GM12878 (cell line): ENCODE measurements at regions not wholly inside any gene's neighbourhood (a gene's known extent, or its start where the extent isn't known, plus 50 kb on each side); places are given as distances from the start of the nearest gene placed in this dataset.

Source experiments
- ATAC-seq: fragments of 200-7000 bp; cut with Tn5 transposase; 3 replicates; pipeline ENCODE4 v1.9.1; 2020; ENCODE audit warnings: mild to moderate bottlenecking, moderate library complexity
- BruUV-seq: library from RNA; stranded (reverse); fragments of 400-500 nt; replicated peaks from 2 replicates; lab custom pipeline; 2021; lab: Mats Ljungman, UMichigan
- CTCF ChIA-PET: fragments of 300-600 bp; sonication (Branson Sonifier 250); formaldehyde crosslinking; extraction: SDS; loops from one replicate; lab custom pipeline; 2021; ENCODE audit warnings: inconsistent platforms; lab: Yijun Ruan, JAX
- POLR2A ChIA-PET: fragments of 350-600 bp; formaldehyde crosslinking; extraction: SDS; loops from one replicate; lab custom pipeline; 2021; ENCODE audit warnings: inconsistent platforms; lab: Charles Lee
- RAD21 ChIA-PET: fragments of 300-600 bp; sonication (Branson Sonifier 250); formaldehyde crosslinking; loops from one replicate; lab custom pipeline; 2023; ENCODE audit warnings: antibody characterized with exemption; ENCODE audit not compliant: unreplicated experiment; lab: Charles Lee
- SMC1A ChIA-PET: fragments of 300-600 bp; sonication (Branson Sonifier 250); formaldehyde crosslinking; loops from one replicate; lab custom pipeline; 2023; ENCODE audit not compliant: unreplicated experiment, uncharacterized antibody; lab: Charles Lee
- DNase-seq: peaks from one replicate; pipeline ENCODE4 v3.0.0-alpha.2; 2011; ENCODE audit warnings: low read depth, low spot score
- FAIRE-seq: peaks from 3 replicates; lab custom pipeline; 2011; peaks lifted over from hg19 to GRCh38; lab: Jason Lieb, UNC
- H2AFZ ChIP-seq: 2 replicates; pipeline ENCODE4 v1.6.0; 2011; ENCODE audit warnings: low read depth, low read length, control low read depth; ENCODE audit not compliant: control insufficient read depth
- H3K27ac ChIP-seq: 2 replicates; pipeline ENCODE4 v1.5.1; 2011; ENCODE audit warnings: control low read depth; ENCODE audit not compliant: control insufficient read depth, insufficient read depth
- H3K27me3 ChIP-seq, 2 experiments: replicated peaks in 1 of 2; 2 replicates each; pipeline versions ENCODE4 v1.6.0 to v1.6.1; 2011; ENCODE audit warnings: low read length in 1 of 2; ENCODE audit not compliant: control insufficient read depth in 2 of 2, insufficient read depth in 2 of 2
- H3K36me3 ChIP-seq, 2 experiments: 2 replicates each; pipeline ENCODE4 v1.5.1; 2011; ENCODE audit warnings: low read length in 1 of 2; ENCODE audit not compliant: control insufficient read depth in 2 of 2, insufficient read depth in 2 of 2
- H3K4me1 ChIP-seq: 2 replicates; pipeline ENCODE4 v1.6.1; 2011; ENCODE audit warnings: mild to moderate bottlenecking, low read length, moderate library complexity, mixed read lengths; ENCODE audit not compliant: control insufficient read depth, insufficient read depth
- H3K4me2 ChIP-seq: 2 replicates; pipeline ENCODE4 v1.6.0; 2011; ENCODE audit warnings: control low read depth; ENCODE audit not compliant: control insufficient read depth, insufficient read depth
- H3K4me3 ChIP-seq: fragments of 200-600 bp; sonication (generic); 2 replicates; pipeline ENCODE4 v1.5.1; 2016
- H3K79me2 ChIP-seq: 2 replicates; pipeline ENCODE4 v1.6.0; 2011; ENCODE audit warnings: low read length; ENCODE audit not compliant: control insufficient read depth, insufficient read depth
- H3K9ac ChIP-seq: 2 replicates; pipeline ENCODE4 v1.8.0; 2011; ENCODE audit warnings: low read length, control low read depth, mixed read lengths; ENCODE audit not compliant: control insufficient read depth, insufficient read depth
- H3K9me3 ChIP-seq: replicated peaks from 3 replicates; pipeline ENCODE4 v1.5.1; 2011; ENCODE audit warnings: mild to moderate bottlenecking, low read length; ENCODE audit not compliant: control insufficient read depth, insufficient read depth
- H4K20me1 ChIP-seq: 2 replicates; pipeline ENCODE4 v1.6.0; 2011; ENCODE audit not compliant: control insufficient read depth, insufficient read depth
- EED ChIP-seq: sonication (generic); IDR thresholded peaks from 2 replicates; pipeline ENCODE4 v1.6.1; 2016; ENCODE audit warnings: antibody characterized with exemption, low read depth
- MTA2 ChIP-seq: fragments of 450-650 bp; IDR thresholded peaks from 2 replicates; pipeline ENCODE4 v1.6.1; 2016; ENCODE audit warnings: low read depth, mild to moderate bottlenecking, moderate library complexity
- MXI1 ChIP-seq: fragments of 150-350 bp; IDR thresholded peaks from 2 replicates; pipeline ENCODE4 v1.6.1; 2011; ENCODE audit warnings: low read depth, mild to moderate bottlenecking, inconsistent platforms, low read length, improper control_type of control experiment
- NR2C1 ChIP-seq: fragments of 450-650 bp; IDR thresholded peaks from 2 replicates; pipeline ENCODE4 v1.6.1; 2017; ENCODE audit warnings: antibody characterized with exemption, mild to moderate bottlenecking, moderate library complexity
- PAX8 ChIP-seq: fragments of 450-650 bp; IDR thresholded peaks from 2 replicates; pipeline ENCODE4 v1.6.1; 2017; ENCODE audit warnings: mild to moderate bottlenecking, moderate library complexity
- RCOR1 ChIP-seq: conservative IDR thresholded peaks from 2 replicates; pipeline ENCODE4 v1.6.1; 2012; ENCODE audit warnings: low read depth, low read length, improper control_type of control experiment
- SIX5 ChIP-seq: IDR thresholded peaks from 2 replicates; pipeline ENCODE4 v1.6.1; 2011; ENCODE audit warnings: mild to moderate bottlenecking, low read depth, low read length, moderate library complexity; ENCODE audit not compliant: severe bottlenecking
- SMARCA5 ChIP-seq: fragments of 450-650 bp; IDR thresholded peaks from 2 replicates; pipeline ENCODE4 v1.6.1; 2017; ENCODE audit warnings: mild to moderate bottlenecking
- ZNF207 ChIP-seq: fragments of 450-650 bp; IDR thresholded peaks from 2 replicates; pipeline ENCODE4 v1.6.1; 2014; ENCODE audit warnings: antibody characterized with exemption, mild to moderate bottlenecking, borderline replicate concordance
- WGBS: methylation state at CpG from one replicate; pipeline ENCODE4 v1.1.6; 2016; ENCODE audit warnings: low lambda C conversion rate; ENCODE audit not compliant: insufficient replicate concordance, insufficient coverage; ENCODE audit errors: missing lambda C conversion rate; 5-methylcytosine and 5-hydroxymethylcytosine counted together
- in situ Hi-C: fragments of 300-500 bp; cut with MboI; formaldehyde crosslinking; loops from 9 replicates; pipeline ENCODE4 v1.14.3; 2018; ENCODE audit warnings: mixed read lengths
- intact Hi-C: fragments of 100-400 bp; cut with micrococcal nuclease; formaldehyde crosslinking; loops from one replicate; pipeline ENCODE4 v1.14.2; 2022; ENCODE audit not compliant: unreplicated experiment
- TF ChIP-seq, protein P1 (sequence below): IDR thresholded peaks from 2 replicates; pipeline ENCODE4 v1.6.1; 2012; ENCODE audit warnings: low read depth, low read length, improper control_type of control experiment
- TF ChIP-seq, protein P2 (sequence below): fragments of 450-650 bp; IDR thresholded peaks from 2 replicates; pipeline ENCODE4 v1.6.1; 2018; ENCODE audit warnings: borderline replicate concordance, mild to moderate bottlenecking; ENCODE audit not compliant: partially characterized antibody
- TF ChIP-seq, protein P3 (sequence below): IDR thresholded peaks from 2 replicates; pipeline ENCODE4 v1.6.1; 2011; ENCODE audit warnings: borderline replicate concordance, low read depth, mild to moderate bottlenecking, moderate library complexity, low read length; ENCODE audit not compliant: insufficient read depth, poor library complexity, severe bottlenecking
- TF ChIP-seq, protein P4 (sequence below): IDR thresholded peaks from 2 replicates; pipeline ENCODE4 v1.6.1; 2011; ENCODE audit warnings: low read depth, low read length, improper control_type of control experiment, borderline replicate concordance
- TF ChIP-seq, protein P5 (sequence below): IDR thresholded peaks from 2 replicates; pipeline ENCODE4 v1.6.1; 2011; ENCODE audit warnings: borderline replicate concordance, low read depth, mild to moderate bottlenecking, moderate library complexity, mixed read lengths, low read length; ENCODE audit not compliant: insufficient read depth; ENCODE audit errors: extremely low read length

DNA sequence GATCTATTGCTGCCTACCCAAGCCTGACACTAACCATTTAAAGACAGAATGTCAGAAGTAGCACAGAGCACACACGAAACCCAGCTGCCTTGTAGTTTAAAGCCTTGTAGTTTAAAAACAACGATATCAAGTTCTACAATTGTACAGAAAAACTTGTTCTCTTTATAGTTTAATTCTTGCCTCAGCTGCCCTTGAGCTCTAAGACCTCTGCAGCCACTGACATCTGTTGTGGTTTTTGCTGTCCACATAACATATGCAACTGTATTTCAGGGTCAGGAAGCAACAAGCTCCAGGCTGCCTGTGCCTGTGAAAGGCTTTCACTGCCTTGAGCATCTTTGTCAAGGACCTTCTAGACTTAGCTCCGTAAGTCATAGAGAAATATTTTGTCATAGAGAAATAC, 227.2 kb downstream of the SPCS3 start:
- ATAC-seq = no peak
- no peak for FAIRE-seq
- no peak overlapping the region for H2AFZ ChIP-seq
- ChIA-PET RAD21 (no interaction called here), CTCF (no interaction called here), POLR2A (no interaction called here), SMC1A (no interaction called here)
- H3K4me3 ChIP-seq = no peak overlapping the region
- no peaks in the 10 kb centered on the region for H3K79me2 ChIP-seq
- H3K9me3 ChIP-seq = no peaks in the 10 kb centered on the region
- no peaks in the 10 kb centered on the region for H4K20me1 ChIP-seq
- H3K4me1 ChIP-seq = no peaks in the 10 kb centered on the region
- H3K27me3 ChIP-seq = no peaks in the 10 kb centered on the region; a peak in 2 of 4 replicates
- intact Hi-C loops = no loop called here
- BruUV-seq = no TSS peak
- H3K27ac ChIP-seq = no peak overlapping the region
- no peak for DNase-seq
- no peak overlapping the region for H3K9ac ChIP-seq
- H3K36me3 ChIP-seq = no peaks in the 10 kb centered on the region
- TF ChIP-seq, protein P1, sequence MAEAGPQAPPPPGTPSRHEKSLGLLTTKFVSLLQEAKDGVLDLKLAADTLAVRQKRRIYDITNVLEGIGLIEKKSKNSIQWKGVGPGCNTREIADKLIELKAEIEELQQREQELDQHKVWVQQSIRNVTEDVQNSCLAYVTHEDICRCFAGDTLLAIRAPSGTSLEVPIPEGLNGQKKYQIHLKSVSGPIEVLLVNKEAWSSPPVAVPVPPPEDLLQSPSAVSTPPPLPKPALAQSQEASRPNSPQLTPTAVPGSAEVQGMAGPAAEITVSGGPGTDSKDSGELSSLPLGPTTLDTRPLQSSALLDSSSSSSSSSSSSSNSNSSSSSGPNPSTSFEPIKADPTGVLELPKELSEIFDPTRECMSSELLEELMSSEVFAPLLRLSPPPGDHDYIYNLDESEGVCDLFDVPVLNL = no peak
- TF ChIP-seq ZNF207 = no peak
- no peak for TF ChIP-seq MXI1
- TF ChIP-seq, protein P2, sequence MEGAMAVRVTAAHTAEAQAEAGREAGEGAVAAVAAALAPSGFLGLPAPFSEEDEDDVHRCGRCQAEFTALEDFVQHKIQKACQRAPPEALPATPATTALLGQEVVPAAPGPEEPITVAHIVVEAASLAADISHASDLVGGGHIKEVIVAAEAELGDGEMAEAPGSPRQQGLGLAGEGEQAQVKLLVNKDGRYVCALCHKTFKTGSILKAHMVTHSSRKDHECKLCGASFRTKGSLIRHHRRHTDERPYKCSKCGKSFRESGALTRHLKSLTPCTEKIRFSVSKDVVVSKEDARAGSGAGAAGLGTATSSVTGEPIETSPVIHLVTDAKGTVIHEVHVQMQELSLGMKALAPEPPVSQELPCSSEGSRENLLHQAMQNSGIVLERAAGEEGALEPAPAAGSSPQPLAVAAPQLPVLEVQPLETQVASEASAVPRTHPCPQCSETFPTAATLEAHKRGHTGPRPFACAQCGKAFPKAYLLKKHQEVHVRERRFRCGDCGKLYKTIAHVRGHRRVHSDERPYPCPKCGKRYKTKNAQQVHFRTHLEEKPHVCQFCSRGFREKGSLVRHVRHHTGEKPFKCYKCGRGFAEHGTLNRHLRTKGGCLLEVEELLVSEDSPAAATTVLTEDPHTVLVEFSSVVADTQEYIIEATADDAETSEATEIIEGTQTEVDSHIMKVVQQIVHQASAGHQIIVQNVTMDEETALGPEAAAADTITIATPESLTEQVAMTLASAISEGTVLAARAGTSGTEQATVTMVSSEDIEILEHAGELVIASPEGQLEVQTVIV = no peak
- no peak for TF ChIP-seq RCOR1
- TF ChIP-seq, protein P3, sequence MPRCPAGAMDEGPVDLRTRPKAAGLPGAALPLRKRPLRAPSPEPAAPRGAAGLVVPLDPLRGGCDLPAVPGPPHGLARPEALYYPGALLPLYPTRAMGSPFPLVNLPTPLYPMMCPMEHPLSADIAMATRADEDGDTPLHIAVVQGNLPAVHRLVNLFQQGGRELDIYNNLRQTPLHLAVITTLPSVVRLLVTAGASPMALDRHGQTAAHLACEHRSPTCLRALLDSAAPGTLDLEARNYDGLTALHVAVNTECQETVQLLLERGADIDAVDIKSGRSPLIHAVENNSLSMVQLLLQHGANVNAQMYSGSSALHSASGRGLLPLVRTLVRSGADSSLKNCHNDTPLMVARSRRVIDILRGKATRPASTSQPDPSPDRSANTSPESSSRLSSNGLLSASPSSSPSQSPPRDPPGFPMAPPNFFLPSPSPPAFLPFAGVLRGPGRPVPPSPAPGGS = no peak
- TF ChIP-seq, protein P4, sequence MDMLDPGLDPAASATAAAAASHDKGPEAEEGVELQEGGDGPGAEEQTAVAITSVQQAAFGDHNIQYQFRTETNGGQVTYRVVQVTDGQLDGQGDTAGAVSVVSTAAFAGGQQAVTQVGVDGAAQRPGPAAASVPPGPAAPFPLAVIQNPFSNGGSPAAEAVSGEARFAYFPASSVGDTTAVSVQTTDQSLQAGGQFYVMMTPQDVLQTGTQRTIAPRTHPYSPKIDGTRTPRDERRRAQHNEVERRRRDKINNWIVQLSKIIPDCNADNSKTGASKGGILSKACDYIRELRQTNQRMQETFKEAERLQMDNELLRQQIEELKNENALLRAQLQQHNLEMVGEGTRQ = no peak
- TF ChIP-seq SIX5 = no peak
- no peak for TF ChIP-seq MTA2
- TF ChIP-seq, protein P5, sequence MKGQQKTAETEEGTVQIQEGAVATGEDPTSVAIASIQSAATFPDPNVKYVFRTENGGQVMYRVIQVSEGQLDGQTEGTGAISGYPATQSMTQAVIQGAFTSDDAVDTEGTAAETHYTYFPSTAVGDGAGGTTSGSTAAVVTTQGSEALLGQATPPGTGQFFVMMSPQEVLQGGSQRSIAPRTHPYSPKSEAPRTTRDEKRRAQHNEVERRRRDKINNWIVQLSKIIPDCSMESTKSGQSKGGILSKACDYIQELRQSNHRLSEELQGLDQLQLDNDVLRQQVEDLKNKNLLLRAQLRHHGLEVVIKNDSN = no peak
- TF ChIP-seq NR2C1 = no peak
- TF ChIP-seq EED = no peak
- TF ChIP-seq SMARCA5 = no peak
- no peak for TF ChIP-seq PAX8
- no peak overlapping the region for H3K4me2 ChIP-seq
- in situ Hi-C loops = no loop called here
- 2% methylated on average over 3 of the region's 3 CpGs for WGBS
